ENCODE measurements at regions not wholly inside any gene's neighbourhood (a gene's known extent, or its start where the extent isn't known, plus 50 kb on each side); places are given as distances from the start of the nearest gene placed in this dataset.

DNA sequence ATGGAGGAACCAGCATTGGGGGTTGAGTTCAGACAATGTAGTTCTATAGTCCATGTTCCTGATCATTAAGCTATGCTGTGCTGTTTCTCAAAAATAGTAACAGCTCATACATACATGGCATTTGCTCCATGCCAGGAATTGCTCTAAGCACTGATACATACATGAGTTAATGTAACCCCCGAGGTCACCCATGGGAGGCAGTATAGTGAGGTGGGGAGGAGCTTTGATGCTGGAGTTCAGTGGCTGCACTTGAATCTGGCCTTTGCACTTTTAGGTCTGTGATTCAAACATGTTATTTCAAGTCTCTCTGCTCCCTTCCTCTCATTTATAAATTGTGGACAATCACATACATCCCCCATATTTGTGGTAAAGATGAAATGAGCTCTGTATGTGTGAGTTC, 223.1 kb upstream of the WSB1 start:
- FAIRE-seq = no peak
- DNase-seq (ENCODE audit: low read depth, low spot score) = no peak
- Histone ChIP-seq H3K4me3 (ENCODE audit: control insufficient read depth in 2 of 3, extremely low read depth in 1 of 3, insufficient read depth in 2 of 3, low read depth in 1 of 3, low read length in 3 of 3) (no peak overlapping the region), H3K9me1 (ENCODE audit: control insufficient read depth, extremely low read depth, insufficient read depth, low read length) (no peaks in the 10 kb centered on the region), H3K4me1 (ENCODE audit: control insufficient read depth, extremely low read depth, insufficient read depth, low read length) (no peaks in the 10 kb centered on the region), H3K36me3 (ENCODE audit: control insufficient read depth in 2 of 2, extremely low read depth in 1 of 2, insufficient read depth in 2 of 2, low read length in 2 of 2) (no peaks in the 10 kb centered on the region), H3K79me2 (ENCODE audit: control insufficient read depth, insufficient read depth, low read length) (no peaks in the 10 kb centered on the region), H3K27me3 (ENCODE audit: control insufficient read depth, extremely low read depth, insufficient read depth, low read length) (no peaks in the 10 kb centered on the region), H3K9me3 (ENCODE audit: control insufficient read depth, low read depth, low read length) (no peaks in the 10 kb centered on the region), H2AFZ (ENCODE audit: control insufficient read depth, low read length) (no peak overlapping the region), H3K27ac (ENCODE audit: control insufficient read depth, insufficient read depth, low read length) (no peak overlapping the region), H3K4me2 (ENCODE audit: control insufficient read depth, extremely low read depth, insufficient read depth, low read depth, low read length) (no peak overlapping the region), H4K20me1 (ENCODE audit: control insufficient read depth, extremely low read depth, insufficient read depth, low read length) (no peaks in the 10 kb centered on the region), H3K9ac (ENCODE audit: control insufficient read depth, extremely low read depth, insufficient read depth, low read length) (no peak overlapping the region)
- dilution Hi-C loops (cut with MboI; ENCODE audit: extremely low pct_ligation_motif_present, low sequenced_read_pairs) = no loop called here
- TF ChIP-seq EZH2 (IDR thresholded peaks at IDR 0.05; ENCODE audit: low read length) = no peak
- TF ChIP-seq, protein P1, sequence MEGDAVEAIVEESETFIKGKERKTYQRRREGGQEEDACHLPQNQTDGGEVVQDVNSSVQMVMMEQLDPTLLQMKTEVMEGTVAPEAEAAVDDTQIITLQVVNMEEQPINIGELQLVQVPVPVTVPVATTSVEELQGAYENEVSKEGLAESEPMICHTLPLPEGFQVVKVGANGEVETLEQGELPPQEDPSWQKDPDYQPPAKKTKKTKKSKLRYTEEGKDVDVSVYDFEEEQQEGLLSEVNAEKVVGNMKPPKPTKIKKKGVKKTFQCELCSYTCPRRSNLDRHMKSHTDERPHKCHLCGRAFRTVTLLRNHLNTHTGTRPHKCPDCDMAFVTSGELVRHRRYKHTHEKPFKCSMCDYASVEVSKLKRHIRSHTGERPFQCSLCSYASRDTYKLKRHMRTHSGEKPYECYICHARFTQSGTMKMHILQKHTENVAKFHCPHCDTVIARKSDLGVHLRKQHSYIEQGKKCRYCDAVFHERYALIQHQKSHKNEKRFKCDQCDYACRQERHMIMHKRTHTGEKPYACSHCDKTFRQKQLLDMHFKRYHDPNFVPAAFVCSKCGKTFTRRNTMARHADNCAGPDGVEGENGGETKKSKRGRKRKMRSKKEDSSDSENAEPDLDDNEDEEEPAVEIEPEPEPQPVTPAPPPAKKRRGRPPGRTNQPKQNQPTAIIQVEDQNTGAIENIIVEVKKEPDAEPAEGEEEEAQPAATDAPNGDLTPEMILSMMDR (optimal IDR thresholded peaks at IDR 0.05 in 1 of 3, IDR thresholded peaks at IDR 0.05 in 1 of 3, conservative IDR thresholded peaks at IDR 0.05 in 1 of 3; ENCODE audit: extremely low read depth in 1 of 3, insufficient read depth in 2 of 3, low read length in 3 of 3) = no peak

DNA sequence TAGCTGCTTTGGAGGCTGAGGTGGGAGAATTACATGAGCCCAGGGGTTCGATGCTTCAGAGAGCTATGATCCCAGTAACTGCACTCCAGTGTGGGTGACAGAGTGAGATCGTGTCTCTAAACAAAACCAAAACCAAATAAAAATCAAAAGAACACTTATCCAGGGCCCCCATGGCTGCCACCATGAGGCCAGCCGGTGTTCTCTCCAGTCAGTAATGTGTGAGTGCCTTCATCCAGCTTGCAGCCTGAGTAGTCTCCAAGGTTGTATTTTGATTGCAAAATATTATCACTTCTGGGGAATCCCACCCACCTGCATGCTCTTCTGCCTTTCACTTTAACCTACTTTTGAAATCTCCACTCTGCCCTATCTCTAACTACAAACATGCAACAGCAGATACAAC, 221.0 kb upstream of the WSB1 start:
- Histone ChIP-seq H3K9me3 (ENCODE audit: control insufficient read depth, low read depth, low read length) (no peaks in the 10 kb centered on the region), H3K36me3 (ENCODE audit: control insufficient read depth in 2 of 2, extremely low read depth in 1 of 2, insufficient read depth in 2 of 2, low read length in 2 of 2) (no peaks in the 10 kb centered on the region), H3K4me2 (ENCODE audit: control insufficient read depth, extremely low read depth, insufficient read depth, low read depth, low read length) (no peak overlapping the region), H4K20me1 (ENCODE audit: control insufficient read depth, extremely low read depth, insufficient read depth, low read length) (no peaks in the 10 kb centered on the region), H3K27me3 (ENCODE audit: control insufficient read depth, extremely low read depth, insufficient read depth, low read length) (no peaks in the 10 kb centered on the region), H3K4me1 (ENCODE audit: control insufficient read depth, extremely low read depth, insufficient read depth, low read length) (no peaks in the 10 kb centered on the region), H2AFZ (ENCODE audit: control insufficient read depth, low read length) (no peak overlapping the region), H3K4me3 (ENCODE audit: control insufficient read depth in 2 of 3, extremely low read depth in 1 of 3, insufficient read depth in 2 of 3, low read depth in 1 of 3, low read length in 3 of 3) (no peak overlapping the region), H3K9ac (ENCODE audit: control insufficient read depth, extremely low read depth, insufficient read depth, low read length) (no peak overlapping the region), H3K27ac (ENCODE audit: control insufficient read depth, insufficient read depth, low read length) (no peak overlapping the region), H3K9me1 (ENCODE audit: control insufficient read depth, extremely low read depth, insufficient read depth, low read length) (no peaks in the 10 kb centered on the region), H3K79me2 (ENCODE audit: control insufficient read depth, insufficient read depth, low read length) (no peaks in the 10 kb centered on the region)
- no peak for FAIRE-seq
- TF ChIP-seq, protein P1 (optimal IDR thresholded peaks at IDR 0.05 in 1 of 3, IDR thresholded peaks at IDR 0.05 in 1 of 3, conservative IDR thresholded peaks at IDR 0.05 in 1 of 3; ENCODE audit: extremely low read depth in 1 of 3, insufficient read depth in 2 of 3, low read length in 3 of 3) = no peak
- no peak for TF ChIP-seq EZH2 (IDR thresholded peaks at IDR 0.05; ENCODE audit: low read length)
- dilution Hi-C loops (cut with MboI; ENCODE audit: extremely low pct_ligation_motif_present, low sequenced_read_pairs) = no loop called here
- DNase-seq (ENCODE audit: low read depth, low spot score) = no peak

Measured in keratinocyte (primary cell).